ENCODE measurements at regions not wholly inside any gene's neighbourhood (a gene's known extent, or its start where the extent isn't known, plus 50 kb on each side); places are given as distances from the start of the nearest gene placed in this dataset.
"Not testable (repeated sequence)": the region's sequence is repeated elsewhere in the genome, so short reads cannot be mapped to it uniquely, and the experiment has no call there.

GRCh38 chr21:22020221-22020620 lies 1022.0 kb downstream of the NCAM2 start:
- DNase-seq = no peak

- DNase-seq = not testable (repeated sequence)
These were observed 1025.7 kb downstream of the NCAM2 start for GRCh38 chr21:22023896-22024295.

- no peak for DNase-seq
These were observed 1046.2 kb downstream of the NCAM2 start for GRCh38 chr21:22044431-22044830.

GRCh38 chr21:22046576-22046975 lies 1048.4 kb downstream of the NCAM2 start:
- no peak for DNase-seq

GRCh38 chr21:22056904-22057303 lies 1058.7 kb downstream of the NCAM2 start:
- no peak for DNase-seq

GRCh38 chr21:22062472-22063139 lies 1064.4 kb downstream of the NCAM2 start:
- DNase-seq = no peak

- no peak for DNase-seq
These were observed 1064.9 kb downstream of the NCAM2 start for GRCh38 chr21:22063140-22063539.

GRCh38 chr21:22076471-22076870 lies 1078.3 kb downstream of the NCAM2 start:
- no peak for DNase-seq

- no peak for DNase-seq
These were observed 1085.7 kb downstream of the NCAM2 start for GRCh38 chr21:22083899-22084298.

GRCh38 chr21:22096314-22096713 lies 1098.1 kb downstream of the NCAM2 start:
- no peak for DNase-seq

- DNase-seq = no peak
These were observed 1108.7 kb downstream of the NCAM2 start for GRCh38 chr21:22106720-22107410.

- DNase-seq = no peak
These were observed 1117.5 kb downstream of the NCAM2 start for GRCh38 chr21:22115746-22116145.

- DNase-seq = no peak
These were observed 1122.5 kb downstream of the NCAM2 start for GRCh38 chr21:22120616-22121266.

GRCh38 chr21:22125581-22125980 lies 1127.4 kb downstream of the NCAM2 start:
- no peak for DNase-seq

GRCh38 chr21:22128671-22129070 lies 1130.5 kb downstream of the NCAM2 start:
- no peak for DNase-seq

GRCh38 chr21:22132358-22133071 lies 1134.3 kb downstream of the NCAM2 start:
- DNase-seq = no peak

- no peak for DNase-seq
These were observed 1138.5 kb downstream of the NCAM2 start for GRCh38 chr21:22136740-22137139.

GRCh38 chr21:22138297-22139016 lies 1140.2 kb downstream of the NCAM2 start:
- no peak for DNase-seq

GRCh38 chr21:22145545-22145944 lies 1147.3 kb downstream of the NCAM2 start:
- DNase-seq = no peak

GRCh38 chr21:22154579-22155274 lies 1156.5 kb downstream of the NCAM2 start:
- DNase-seq = no peak

- no peak for DNase-seq
These were observed 1166.7 kb downstream of the NCAM2 start for GRCh38 chr21:22164912-22165311.

GRCh38 chr21:22174746-22175145 lies 1176.5 kb downstream of the NCAM2 start:
- no peak for DNase-seq
